ENCODE measurements at regions not wholly inside any gene's neighbourhood (a gene's known extent, or its start where the extent isn't known, plus 50 kb on each side); places are given as distances from the start of the nearest gene placed in this dataset.

DNA sequence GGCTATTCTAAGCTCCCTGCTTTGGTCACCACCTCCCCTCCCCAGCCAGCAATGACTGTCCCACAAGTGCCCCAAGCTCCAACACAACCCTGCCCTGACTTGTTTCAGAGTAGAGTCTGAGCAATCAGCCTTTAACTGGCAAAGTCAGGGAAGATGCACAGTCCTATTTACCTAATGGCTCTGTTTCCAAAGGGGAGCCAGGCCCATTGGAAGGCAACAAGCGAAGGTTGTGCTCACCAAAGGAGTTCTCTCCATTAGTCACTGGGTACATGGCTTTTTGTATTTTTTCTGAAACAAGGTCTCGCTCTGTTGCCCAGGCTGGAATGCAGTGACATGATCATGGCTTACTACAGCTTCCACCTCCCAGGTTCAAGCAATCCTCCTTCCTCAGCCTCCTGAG is 267.1 kb upstream of the CRY1 start:
- TF ChIP-seq, protein P1, sequence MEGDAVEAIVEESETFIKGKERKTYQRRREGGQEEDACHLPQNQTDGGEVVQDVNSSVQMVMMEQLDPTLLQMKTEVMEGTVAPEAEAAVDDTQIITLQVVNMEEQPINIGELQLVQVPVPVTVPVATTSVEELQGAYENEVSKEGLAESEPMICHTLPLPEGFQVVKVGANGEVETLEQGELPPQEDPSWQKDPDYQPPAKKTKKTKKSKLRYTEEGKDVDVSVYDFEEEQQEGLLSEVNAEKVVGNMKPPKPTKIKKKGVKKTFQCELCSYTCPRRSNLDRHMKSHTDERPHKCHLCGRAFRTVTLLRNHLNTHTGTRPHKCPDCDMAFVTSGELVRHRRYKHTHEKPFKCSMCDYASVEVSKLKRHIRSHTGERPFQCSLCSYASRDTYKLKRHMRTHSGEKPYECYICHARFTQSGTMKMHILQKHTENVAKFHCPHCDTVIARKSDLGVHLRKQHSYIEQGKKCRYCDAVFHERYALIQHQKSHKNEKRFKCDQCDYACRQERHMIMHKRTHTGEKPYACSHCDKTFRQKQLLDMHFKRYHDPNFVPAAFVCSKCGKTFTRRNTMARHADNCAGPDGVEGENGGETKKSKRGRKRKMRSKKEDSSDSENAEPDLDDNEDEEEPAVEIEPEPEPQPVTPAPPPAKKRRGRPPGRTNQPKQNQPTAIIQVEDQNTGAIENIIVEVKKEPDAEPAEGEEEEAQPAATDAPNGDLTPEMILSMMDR (IDR thresholded peaks at IDR 0.05), result no peak
- no peak for TF ChIP-seq POLR2A (IDR thresholded peaks at IDR 0.05)

All from esophagus squamous epithelium (tissue), 4 donors.